ENCODE measurements at regions not wholly inside any gene's neighbourhood (a gene's known extent, or its start where the extent isn't known, plus 50 kb on each side); places are given as distances from the start of the nearest gene placed in this dataset.

DNA sequence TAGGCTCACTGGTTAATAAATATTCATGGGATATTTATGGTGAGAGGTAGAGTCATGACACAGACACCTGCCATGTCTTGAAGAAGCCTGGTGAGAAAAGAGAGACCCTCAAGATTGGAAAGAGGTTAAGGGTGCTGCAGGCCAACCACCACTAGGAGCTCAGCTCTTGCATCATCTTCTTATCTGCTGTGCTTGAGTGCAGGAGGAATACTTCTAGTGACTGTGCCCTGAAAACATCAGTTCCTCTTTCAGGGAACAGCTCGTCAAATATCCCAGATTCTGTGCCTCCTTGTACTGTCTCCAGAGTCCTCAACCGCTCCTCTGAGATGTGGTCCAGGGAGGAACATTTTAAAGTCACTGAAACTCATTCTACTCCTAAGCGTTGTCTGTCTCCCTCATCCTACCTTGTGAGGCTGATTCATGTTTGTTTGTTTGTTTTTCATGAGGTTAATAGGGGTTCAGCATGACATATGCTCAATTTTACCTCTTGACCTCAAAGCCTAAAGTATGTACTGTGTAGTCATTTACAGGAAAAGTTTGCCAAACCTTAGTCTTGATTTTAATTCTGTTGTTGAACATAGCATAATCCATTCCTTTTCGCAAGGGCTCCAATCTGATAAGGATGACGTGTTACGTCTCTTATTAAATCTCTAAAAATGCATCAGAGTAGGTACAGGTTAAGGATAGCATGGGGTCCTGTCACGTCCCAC lies 293.1 kb downstream of the C7orf25 start:
- TF ChIP-seq CTCF (IDR thresholded peaks at IDR 0.05; ENCODE audit: insufficient read depth, low read length, poor library complexity, severe bottlenecking) = no peak
- Histone ChIP-seq H3K36me3 (ENCODE audit: control insufficient read depth, insufficient read depth, low read length) (no peaks in the 10 kb centered on the region), H3K27me3 (replicated peaks; ENCODE audit: control insufficient read depth, insufficient read depth, low read length) (no peaks in the 10 kb centered on the region), H3K4me3 (replicated peaks; ENCODE audit: low read depth, low read length) (no peak overlapping the region)
- no peak for DNase-seq (ENCODE audit: extremely low read depth, insufficient read length)

- Histone ChIP-seq H3K36me3 (ENCODE audit: control insufficient read depth, insufficient read depth, low read length) (no peaks in the 10 kb centered on the region), H3K4me3 (replicated peaks; ENCODE audit: low read depth, low read length) (no peak overlapping the region), H3K27me3 (replicated peaks; ENCODE audit: control insufficient read depth, insufficient read depth, low read length) (no peaks in the 10 kb centered on the region)
- DNase-seq (ENCODE audit: extremely low read depth, insufficient read length) = no peak
- no peak for TF ChIP-seq CTCF (IDR thresholded peaks at IDR 0.05; ENCODE audit: insufficient read depth, low read length, poor library complexity, severe bottlenecking)
These were observed 293.9 kb downstream of the C7orf25 start for GRCh38 chr7:42617806-42618457.

DNA sequence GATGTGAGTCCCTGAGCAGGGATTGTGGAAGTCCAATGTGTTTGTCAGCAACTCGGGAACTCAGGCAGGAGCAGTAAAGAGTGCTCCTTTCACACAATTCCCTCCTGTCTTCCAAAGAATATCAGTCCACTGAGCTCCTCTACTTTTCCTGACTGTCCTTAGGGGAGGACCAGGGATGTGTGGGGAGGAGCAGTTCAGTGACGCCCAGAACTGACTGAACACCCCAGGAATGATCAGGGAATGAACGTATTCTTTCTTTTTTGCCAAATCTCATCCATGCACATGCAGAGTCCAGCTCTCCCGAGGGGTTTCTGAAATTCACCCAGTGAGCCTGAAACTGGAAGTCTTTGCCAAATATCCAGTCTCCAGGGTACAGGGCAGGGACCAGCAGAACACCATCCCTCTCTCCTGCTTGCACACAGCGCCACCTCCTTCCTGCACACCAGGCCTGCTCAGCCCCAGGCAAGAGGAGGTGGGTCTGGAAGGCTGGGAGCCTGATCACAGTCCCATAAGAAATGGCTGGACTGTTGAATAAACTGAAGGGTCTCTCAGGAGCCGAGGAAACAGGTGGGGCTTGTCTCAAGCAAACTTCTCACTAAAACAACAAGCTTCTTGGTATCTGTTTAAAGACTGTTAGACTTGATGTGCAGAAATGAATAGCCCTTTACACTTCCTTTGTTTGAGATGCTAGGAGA lies 294.7 kb downstream of the C7orf25 start:
- no peak for TF ChIP-seq CTCF (IDR thresholded peaks at IDR 0.05; ENCODE audit: insufficient read depth, low read length, poor library complexity, severe bottlenecking)
- Histone ChIP-seq H3K36me3 (ENCODE audit: control insufficient read depth, insufficient read depth, low read length) (no peaks in the 10 kb centered on the region), H3K27me3 (replicated peaks; ENCODE audit: control insufficient read depth, insufficient read depth, low read length) (no peaks in the 10 kb centered on the region), H3K4me3 (replicated peaks; ENCODE audit: low read depth, low read length) (no peak overlapping the region)
- no peak for DNase-seq (ENCODE audit: extremely low read depth, insufficient read length)

DNA sequence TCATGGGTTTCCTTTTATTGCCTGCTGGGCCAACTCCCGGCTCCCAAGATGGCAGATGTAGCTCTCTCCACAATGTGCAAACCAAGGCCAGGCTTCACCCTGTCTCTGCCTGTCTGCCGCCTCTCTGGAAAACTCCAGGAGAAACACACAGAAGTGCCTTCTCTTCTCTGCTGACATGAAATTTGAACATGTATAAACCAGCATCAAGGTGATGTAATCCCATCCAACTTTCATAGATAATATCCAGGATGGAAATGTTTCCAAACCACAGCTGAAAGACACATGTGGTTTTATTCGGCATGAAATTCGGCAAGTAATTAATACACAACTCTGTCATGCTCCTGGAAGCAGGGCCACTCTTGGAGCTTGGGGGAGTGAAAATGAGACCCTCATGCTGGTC lies 297.2 kb downstream of the C7orf25 start:
- Histone ChIP-seq H3K4me3 (replicated peaks; ENCODE audit: low read depth, low read length) (no peak overlapping the region), H3K27me3 (replicated peaks; ENCODE audit: control insufficient read depth, insufficient read depth, low read length) (no peaks in the 10 kb centered on the region), H3K36me3 (ENCODE audit: control insufficient read depth, insufficient read depth, low read length) (no peaks in the 10 kb centered on the region)
- no peak for TF ChIP-seq CTCF (IDR thresholded peaks at IDR 0.05; ENCODE audit: insufficient read depth, low read length, poor library complexity, severe bottlenecking)
- no peak for DNase-seq (ENCODE audit: extremely low read depth, insufficient read length)

DNA sequence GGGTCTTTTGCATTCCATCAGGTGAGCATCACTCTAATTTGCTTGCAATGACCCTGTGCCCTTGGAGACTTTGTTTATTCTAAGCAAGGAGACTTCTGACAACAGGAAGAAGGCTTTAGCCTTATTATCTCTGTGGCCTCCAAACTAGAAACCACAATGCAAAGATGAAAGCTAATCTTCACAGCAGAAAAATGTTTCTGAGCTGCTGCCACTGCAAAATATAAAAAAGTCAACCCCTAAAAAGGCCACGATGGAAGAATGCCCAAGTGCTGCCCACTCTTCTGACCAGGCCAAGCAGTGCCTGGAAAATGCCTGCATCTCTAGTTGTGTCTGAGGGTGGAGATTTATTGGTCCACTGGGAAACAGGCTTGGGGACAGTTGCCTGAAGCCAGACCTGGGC lies 299.9 kb downstream of the C7orf25 start:
- DNase-seq (ENCODE audit: extremely low read depth, insufficient read length) = no peak
- Histone ChIP-seq H3K27me3 (replicated peaks; ENCODE audit: control insufficient read depth, insufficient read depth, low read length) (no peaks in the 10 kb centered on the region), H3K4me3 (replicated peaks; ENCODE audit: low read depth, low read length) (no peak overlapping the region), H3K36me3 (ENCODE audit: control insufficient read depth, insufficient read depth, low read length) (no peaks in the 10 kb centered on the region)
- TF ChIP-seq CTCF (IDR thresholded peaks at IDR 0.05; ENCODE audit: insufficient read depth, low read length, poor library complexity, severe bottlenecking) = no peak
